Nucleus accumbens (tissue), 56 donors: ENCODE measurements at regions not wholly inside any gene's neighbourhood (a gene's known extent, or its start where the extent isn't known, plus 50 kb on each side); places are given as distances from the start of the nearest gene placed in this dataset.

Experiments used
- DNase-seq, 56 donors: peaks; one replicate each; lab custom pipeline; 2025; lab: John Stamatoyannopoulos, UW

DNA sequence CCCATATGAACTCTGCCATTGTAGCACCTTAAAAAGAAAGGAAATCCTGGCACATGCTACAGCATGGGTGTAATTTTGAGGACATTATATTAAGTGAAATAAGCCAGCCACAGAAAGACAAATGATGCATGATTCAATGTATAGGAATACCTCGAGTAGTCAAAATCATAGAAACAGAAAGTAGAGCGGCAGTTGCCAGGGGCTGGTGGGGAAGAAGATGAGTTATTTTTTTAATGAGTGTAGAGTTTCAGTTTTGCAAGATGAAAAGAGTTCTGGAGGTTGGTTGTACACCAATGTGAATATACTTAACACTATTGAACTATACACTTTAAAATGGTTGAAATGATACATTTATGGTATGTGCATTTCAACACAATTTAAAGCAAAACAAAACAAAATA is 133.0 kb downstream of the ZDHHC21 start:
- no peak for DNase-seq

GRCh38 chr9:14554886-14555285 is 138.3 kb downstream of the ZDHHC21 start:
- no peak for DNase-seq

GRCh38 chr9:14547245-14548060 is 145.8 kb downstream of the ZDHHC21 start:
- no peak for DNase-seq

GRCh38 chr9:14546693-14547092 is 146.5 kb downstream of the ZDHHC21 start:
- no peak for DNase-seq

DNA sequence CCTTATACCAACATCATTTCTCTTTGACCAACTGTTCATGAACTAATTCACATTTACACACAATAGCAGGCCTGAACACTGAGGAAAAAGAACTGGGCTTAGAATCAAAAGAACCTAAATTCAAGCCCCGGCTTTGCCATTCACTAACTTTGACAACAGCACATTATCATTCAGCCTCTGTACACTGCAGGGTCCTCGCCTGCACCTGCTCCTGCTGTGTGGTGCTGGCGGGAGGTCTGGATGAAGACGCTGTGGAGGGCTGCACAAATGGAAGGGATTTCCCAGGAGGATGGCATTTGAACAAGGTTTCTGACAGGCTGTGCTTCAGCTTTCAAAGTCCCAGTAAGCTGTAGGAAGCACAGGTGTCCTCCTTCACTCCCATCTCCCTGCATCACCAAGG is 151.2 kb downstream of the ZDHHC21 start:
- DNase-seq: no peak

DNA sequence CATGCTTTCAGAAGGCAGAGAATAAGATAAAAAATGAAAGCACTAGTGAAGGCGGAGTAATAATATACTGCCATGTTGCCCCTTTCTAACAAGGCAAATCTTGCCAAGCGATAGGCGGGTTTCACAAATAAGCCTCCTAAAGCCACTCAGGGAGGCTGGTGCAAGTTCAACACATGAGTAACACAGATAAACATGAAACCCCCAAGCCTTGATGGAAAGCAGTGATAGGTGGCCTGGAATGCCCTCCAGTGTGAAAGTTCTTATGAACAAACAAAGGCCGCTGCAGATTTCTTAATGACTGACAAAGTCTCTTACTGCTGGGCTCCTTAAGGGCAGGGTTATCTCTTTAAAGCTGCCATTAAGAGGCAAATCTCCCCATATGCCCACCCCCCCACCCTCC is 154.7 kb downstream of the ZDHHC21 start:
- no peak for DNase-seq

- DNase-seq: peak in 1 of 56 donors; percentile 13
Observed at GRCh38 chr9:14535161-14535955, 157.9 kb downstream of the ZDHHC21 start.

DNA sequence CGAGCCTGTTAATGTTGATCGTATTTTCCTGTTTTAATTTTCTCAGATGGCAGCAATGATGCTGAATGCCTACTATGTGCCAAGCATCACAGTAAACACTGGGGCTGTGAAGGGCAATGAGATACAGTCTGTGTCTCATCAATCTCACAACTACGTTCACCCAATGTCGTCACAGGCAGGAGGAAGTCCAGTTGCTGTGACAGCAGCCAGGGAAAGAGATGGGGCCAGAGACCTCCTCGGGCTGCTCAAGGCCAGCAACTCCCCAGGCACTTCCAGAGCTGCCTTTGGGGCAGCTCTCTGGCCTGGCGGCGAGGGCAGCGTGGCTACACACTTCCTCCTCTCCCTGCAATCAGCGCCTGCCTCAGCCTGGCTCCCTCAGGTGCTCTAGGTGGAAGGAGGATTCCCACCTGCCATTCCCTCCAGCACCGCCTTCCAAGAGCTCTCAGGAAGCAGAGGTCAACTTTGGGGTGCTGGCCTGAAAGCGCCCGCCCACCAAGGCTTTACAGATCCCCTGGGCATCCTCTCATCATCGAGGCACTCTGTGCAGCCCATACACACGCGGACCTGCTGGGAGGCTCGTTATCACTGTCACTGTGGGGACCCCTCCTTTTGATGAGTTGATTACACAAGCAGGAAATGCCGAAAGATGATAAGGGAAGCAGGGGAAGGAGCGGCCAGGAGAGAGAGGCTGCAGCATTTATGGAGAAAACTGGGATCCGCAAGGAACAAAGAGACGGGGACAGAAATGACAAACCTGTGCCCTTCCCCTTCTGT is 159.2 kb downstream of the ZDHHC21 start:
- no peak for DNase-seq

DNA sequence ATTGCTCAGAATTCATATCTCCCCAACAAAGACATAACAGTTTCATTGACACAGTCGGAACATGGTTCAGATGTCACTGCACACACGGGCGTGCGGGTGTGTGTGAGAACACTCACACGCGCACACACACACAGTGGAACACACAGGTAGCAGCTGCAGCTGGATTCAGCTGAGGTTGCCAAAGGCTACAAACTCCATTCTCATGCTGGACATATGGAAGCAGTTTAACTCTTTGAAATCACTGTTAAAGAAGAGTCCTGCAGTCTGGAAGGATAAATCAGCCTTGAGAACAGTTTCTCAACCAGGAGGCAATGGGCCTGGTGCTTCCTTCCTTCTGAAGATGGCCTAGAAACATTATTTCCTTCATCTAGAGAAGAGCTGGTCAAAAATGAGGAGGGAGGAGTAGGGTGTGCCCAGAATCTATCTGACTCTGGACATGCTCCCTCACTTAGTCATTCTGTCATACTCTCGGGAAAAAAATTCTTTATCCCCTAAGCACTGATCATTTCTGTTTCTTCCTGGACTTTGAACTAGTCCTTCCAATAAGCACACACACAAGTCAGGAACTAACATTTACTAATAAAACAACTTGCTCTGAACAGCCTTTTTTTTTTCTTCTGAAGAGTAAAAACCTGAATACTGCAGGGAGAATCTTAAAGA is 160.6 kb downstream of the ZDHHC21 start:
- no peak for DNase-seq

DNA sequence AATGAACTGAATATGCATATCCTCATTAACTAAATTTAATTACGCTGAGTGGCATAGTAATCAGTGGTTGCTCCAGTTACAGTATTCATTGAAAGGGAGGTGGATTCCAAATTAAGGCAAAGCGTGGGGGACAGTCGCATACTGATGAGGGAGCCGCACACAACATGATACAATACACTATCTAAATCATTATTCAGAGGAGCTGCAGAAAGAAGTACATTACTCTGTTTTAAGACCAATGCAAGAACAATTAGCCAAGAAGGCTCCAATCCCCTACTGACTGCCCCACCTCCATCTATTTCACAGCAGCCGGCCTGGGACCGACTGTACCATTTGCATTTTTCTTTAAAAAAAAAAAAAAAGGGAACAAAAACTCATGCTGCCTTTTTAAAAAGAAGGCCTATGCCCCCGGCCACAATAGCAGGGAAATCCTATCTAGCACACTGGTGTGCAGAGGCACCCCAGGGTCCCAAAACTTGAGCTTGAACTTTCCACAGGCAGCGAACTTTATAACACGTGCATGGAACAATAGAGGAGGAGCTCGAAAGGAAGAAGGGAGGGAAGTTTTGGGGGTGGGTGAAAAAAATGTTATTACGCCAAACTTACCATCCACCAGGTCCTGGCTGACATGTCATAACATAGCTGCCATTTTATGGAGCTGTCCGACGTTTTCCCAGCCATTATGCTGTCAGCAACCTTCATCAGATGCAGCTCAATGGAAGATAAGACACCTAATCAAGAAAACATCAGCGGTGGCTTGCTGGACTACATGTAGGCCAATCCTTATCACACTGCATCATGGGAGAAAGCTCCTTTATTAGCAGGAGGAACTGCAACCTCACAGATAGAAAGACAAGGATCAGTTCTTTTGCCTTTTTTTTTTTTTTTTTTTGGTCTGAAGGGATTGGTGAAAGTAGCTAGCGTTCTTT is 161.6 kb downstream of the ZDHHC21 start:
- DNase-seq: peak in 2 of 56 donors; percentile 3 to 28

GRCh38 chr9:14530841-14531240 is 162.4 kb downstream of the ZDHHC21 start:
- no peak for DNase-seq

DNA sequence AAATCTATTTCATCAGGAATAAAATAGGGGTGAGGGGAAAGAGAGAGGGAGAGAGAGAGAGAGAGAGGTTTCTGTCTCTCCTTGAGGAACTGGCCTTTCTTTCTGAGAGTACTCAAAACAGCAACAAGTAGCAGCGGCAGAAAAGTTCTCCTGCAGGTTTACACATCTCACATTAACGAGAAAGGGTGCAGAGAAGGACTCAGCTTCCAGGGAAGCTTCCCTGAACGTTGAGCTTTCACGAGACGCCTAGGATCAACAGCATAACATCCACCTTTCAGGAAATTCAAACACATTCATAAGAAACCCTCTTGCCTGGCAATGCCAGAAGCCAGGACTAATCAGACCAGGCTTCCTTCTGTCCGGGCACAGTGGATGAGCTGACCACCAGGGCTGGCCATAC is 162.9 kb downstream of the ZDHHC21 start:
- peak in 1 of 56 donors; percentile 6 for DNase-seq

DNA sequence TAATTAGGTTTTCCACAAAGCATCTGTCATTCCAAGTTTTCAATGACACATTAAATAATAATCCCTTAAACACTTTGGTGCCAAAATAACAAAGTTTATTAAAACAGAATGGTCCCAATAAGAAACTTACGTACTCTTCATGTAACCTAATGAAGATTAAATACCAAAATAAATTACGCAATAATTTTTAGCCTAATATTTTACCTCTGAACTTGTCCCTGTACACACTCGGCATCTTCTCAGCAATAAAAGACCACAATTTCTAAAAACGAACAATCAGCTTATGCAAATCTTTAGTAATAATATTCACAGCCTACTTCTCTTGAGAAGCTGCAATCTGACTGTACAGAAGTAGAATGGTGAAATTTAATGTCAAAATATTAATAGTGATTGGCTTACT is 163.6 kb downstream of the ZDHHC21 start:
- no peak for DNase-seq

DNA sequence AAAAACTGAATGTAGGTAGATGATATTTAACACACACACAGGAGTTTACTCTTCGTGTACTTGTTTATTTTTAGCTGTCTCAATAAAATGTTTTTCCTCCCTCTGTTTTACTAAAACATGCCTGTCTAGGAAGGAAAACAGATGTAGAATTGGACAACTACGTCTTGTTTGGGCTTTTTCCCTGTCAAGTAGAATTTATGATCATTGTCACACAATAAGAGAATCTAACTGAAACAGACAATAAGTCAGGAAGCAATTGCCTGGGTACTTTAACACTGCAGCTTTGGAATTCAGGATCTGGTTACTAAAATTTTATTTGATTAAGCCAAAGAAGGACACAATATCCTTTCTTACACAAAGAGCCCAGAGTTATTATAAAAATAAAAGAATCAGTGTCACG is 164.2 kb downstream of the ZDHHC21 start:
- no peak for DNase-seq

GRCh38 chr9:14526504-14526903 is 166.7 kb downstream of the ZDHHC21 start:
- no peak for DNase-seq

- DNase-seq: no peak
Observed at GRCh38 chr9:14525856-14526255, 167.4 kb downstream of the ZDHHC21 start.

GRCh38 chr9:14524873-14525515 is 168.2 kb downstream of the ZDHHC21 start:
- no peak for DNase-seq

DNA sequence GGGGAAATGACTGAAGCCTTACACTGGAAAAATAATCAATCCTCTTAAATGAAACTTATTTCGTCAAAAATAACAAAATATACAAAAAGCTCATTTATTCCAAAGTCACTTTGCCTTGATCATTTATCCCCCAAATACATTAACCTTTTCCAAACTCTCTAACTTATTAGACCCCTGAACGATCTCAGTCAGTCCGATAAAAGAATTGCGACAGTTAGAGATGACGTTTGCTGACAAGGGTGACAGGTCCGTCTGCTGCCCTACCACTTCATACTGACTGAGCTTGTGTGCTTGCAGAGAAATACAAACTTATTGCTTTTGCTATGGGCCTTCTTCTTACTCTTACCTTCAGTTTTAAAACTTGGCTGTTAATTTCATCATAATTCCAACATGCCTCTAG is 169.7 kb downstream of the ZDHHC21 start:
- DNase-seq: no peak
